A673 (cell line): ENCODE measurements at regions not wholly inside any gene's neighbourhood (a gene's known extent, or its start where the extent isn't known, plus 50 kb on each side); places are given as distances from the start of the nearest gene placed in this dataset.

Experiments used
- BruUV-seq: library from RNA; stranded (reverse); fragments of 400-500 nt; replicated peaks from 2 replicates; lab custom pipeline; 2021; lab: Mats Ljungman, UMichigan
- CTCF ChIA-PET: fragments of 300-600 bp; sonication (Branson Sonifier 250); formaldehyde crosslinking; loops from one replicate; lab custom pipeline; 2022; ENCODE audit warnings: antibody characterized with exemption; lab: Charles Lee
- POLR2A ChIA-PET: fragments of 300-600 bp; sonication (Branson Sonifier 250); formaldehyde crosslinking; loops from one replicate; lab custom pipeline; 2022; ENCODE audit warnings: antibody characterized with exemption; ENCODE audit not compliant: low non-redundant PET; lab: Charles Lee
- DNase-seq: peaks from one replicate; pipeline ENCODE4 v3.0.0-alpha.2; 2015; ENCODE audit warnings: low spot score
- H3K27ac ChIP-seq: fragments of 200-600 bp; sonication (generic); 2 replicates; pipeline ENCODE4 v1.5.1; 2016; ENCODE audit warnings: mixed run types, low read depth, mild to moderate bottlenecking, mixed read lengths, antibody characterized with exemption, low read length; ENCODE audit not compliant: poor library complexity, severe bottlenecking
- H3K27me3 ChIP-seq: fragments of 200-600 bp; sonication (generic); replicated peaks from 2 replicates; pipeline ENCODE4 v1.6.1; 2017; ENCODE audit warnings: mixed run types, low read depth, mild to moderate bottlenecking, mixed read lengths, antibody characterized with exemption, low read length; ENCODE audit not compliant: insufficient read depth, poor library complexity
- H3K36me3 ChIP-seq: fragments of 200-600 bp; sonication (generic); 2 replicates; pipeline ENCODE4 v1.6.1; 2016; ENCODE audit warnings: mixed run types, mild to moderate bottlenecking, mixed read lengths, antibody characterized with exemption, low read length; ENCODE audit not compliant: insufficient read depth, poor library complexity, severe bottlenecking
- H3K4me1 ChIP-seq: fragments of 200-600 bp; sonication (generic); 2 replicates; pipeline ENCODE4 v1.6.1; 2017; ENCODE audit warnings: mixed run types, mild to moderate bottlenecking, mixed read lengths, antibody characterized with exemption, low read length; ENCODE audit not compliant: insufficient read depth, poor library complexity, severe bottlenecking
- H3K4me3 ChIP-seq: fragments of 200-600 bp; sonication (generic); 2 replicates; pipeline ENCODE4 v1.5.1; 2016; ENCODE audit warnings: low read depth, mixed run types, mild to moderate bottlenecking, mixed read lengths, low read length; ENCODE audit not compliant: poor library complexity, severe bottlenecking
- H3K9me3 ChIP-seq: fragments of 200-600 bp; sonication (generic); 2 replicates; pipeline ENCODE4 v1.6.1; 2016; ENCODE audit warnings: mixed run types, low read depth, mild to moderate bottlenecking, mixed read lengths, antibody characterized with exemption, low read length; ENCODE audit not compliant: poor library complexity, severe bottlenecking
- EZH2 ChIP-seq: fragments of 200-600 bp; sonication (generic); IDR thresholded peaks from 2 replicates; pipeline ENCODE4 v1.6.1; 2017; ENCODE audit warnings: borderline replicate concordance, low read depth, mild to moderate bottlenecking, mixed read lengths, antibody characterized with exemption, low read length; ENCODE audit not compliant: poor library complexity, severe bottlenecking
- intact Hi-C: fragments of 100-400 bp; cut with micrococcal nuclease; formaldehyde crosslinking; loops from one replicate; pipeline ENCODE4 v1.10.0; 2022; ENCODE audit not compliant: unreplicated experiment
- TF ChIP-seq, protein P1 (sequence below): fragments of 300-800, 200-600 bp; sonication (generic); conservative IDR thresholded peaks from 2 replicates; pipeline ENCODE4 v1.5.1; 2017; ENCODE audit warnings: low read depth, mild to moderate bottlenecking, antibody characterized with exemption, low read length, moderate library complexity, mixed read lengths

DNA sequence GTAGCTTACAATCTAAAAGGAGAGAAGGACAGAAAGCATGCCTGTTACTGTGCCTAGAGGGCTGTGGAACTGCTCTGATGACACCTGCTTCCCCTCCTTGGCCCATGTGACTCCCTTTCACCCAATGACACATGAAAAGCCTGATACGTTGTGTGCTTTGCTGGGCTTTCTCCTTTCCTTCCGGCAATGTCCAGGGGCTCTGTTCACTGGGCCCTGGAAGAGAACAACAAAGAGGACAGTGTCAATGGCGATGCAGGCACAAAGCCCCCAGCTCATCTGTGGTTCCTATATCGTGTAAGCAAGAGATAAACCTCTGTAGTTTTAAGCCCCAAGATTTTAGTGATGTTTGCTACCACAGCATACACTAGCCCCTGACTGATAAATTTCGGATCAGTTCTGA is 306.1 kb downstream of the ABCC12 start:
- H3K36me3 ChIP-seq = no peaks in the 10 kb centered on the region
- ChIA-PET CTCF (no interaction called here), POLR2A (no interaction called here)
- no peak overlapping the region for H3K27ac ChIP-seq
- no peak overlapping the region for H3K4me3 ChIP-seq
- TF ChIP-seq, protein P1, sequence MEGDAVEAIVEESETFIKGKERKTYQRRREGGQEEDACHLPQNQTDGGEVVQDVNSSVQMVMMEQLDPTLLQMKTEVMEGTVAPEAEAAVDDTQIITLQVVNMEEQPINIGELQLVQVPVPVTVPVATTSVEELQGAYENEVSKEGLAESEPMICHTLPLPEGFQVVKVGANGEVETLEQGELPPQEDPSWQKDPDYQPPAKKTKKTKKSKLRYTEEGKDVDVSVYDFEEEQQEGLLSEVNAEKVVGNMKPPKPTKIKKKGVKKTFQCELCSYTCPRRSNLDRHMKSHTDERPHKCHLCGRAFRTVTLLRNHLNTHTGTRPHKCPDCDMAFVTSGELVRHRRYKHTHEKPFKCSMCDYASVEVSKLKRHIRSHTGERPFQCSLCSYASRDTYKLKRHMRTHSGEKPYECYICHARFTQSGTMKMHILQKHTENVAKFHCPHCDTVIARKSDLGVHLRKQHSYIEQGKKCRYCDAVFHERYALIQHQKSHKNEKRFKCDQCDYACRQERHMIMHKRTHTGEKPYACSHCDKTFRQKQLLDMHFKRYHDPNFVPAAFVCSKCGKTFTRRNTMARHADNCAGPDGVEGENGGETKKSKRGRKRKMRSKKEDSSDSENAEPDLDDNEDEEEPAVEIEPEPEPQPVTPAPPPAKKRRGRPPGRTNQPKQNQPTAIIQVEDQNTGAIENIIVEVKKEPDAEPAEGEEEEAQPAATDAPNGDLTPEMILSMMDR = no peak
- no peak for TF ChIP-seq EZH2
- no TSS peak for BruUV-seq
- no peaks in the 10 kb centered on the region for H3K9me3 ChIP-seq
- no peaks in the 10 kb centered on the region for H3K27me3 ChIP-seq
- H3K4me1 ChIP-seq = no peaks in the 10 kb centered on the region
- intact Hi-C loops = no loop called here
- no peak for DNase-seq

DNA sequence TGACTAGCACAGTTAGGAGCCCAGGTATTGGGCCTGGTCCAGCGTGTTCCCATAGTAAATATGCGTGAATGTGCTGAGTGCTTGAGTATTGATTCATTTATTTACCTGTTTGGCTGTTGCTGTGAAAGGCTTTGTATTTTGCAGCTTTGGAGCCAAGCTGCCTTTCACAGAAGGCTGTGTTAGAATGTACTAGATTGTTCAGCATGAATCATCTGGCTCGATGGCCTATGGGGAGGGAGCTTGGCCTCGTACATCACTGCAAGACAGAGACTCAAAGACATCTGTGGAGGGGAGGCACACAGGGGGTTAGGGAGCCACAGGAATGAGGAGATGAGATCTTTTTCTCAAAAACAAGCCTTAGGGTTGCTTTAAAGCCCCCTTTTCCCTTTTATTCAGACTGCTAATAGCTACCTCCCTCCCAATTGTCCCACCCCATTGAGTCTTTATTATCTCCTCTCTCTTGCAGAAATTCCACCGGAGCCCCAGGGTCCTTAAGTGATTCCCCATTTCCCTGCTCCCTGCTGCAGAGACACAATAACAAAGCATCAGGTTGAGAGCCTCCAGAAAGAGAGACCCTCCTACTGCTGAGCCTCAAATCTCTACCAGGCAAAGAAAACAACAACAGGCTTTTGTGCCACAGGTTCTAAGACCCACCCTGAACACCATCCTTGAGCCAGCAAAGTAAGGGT is 307.2 kb downstream of the ABCC12 start:
- Histone ChIP-seq H3K9me3 (no peaks in the 10 kb centered on the region), H3K36me3 (no peaks in the 10 kb centered on the region), H3K4me3 (no peak overlapping the region), H3K27me3 (no peaks in the 10 kb centered on the region), H3K27ac (no peak overlapping the region), H3K4me1 (no peaks in the 10 kb centered on the region)
- TF ChIP-seq EZH2 = no peak
- TF ChIP-seq, protein P1 = no peak
- intact Hi-C loops = no loop called here
- no peak for DNase-seq
- no TSS peak for BruUV-seq
- CTCF ChIA-PET = no interaction called here
- POLR2A ChIA-PET = no interaction called here

DNA sequence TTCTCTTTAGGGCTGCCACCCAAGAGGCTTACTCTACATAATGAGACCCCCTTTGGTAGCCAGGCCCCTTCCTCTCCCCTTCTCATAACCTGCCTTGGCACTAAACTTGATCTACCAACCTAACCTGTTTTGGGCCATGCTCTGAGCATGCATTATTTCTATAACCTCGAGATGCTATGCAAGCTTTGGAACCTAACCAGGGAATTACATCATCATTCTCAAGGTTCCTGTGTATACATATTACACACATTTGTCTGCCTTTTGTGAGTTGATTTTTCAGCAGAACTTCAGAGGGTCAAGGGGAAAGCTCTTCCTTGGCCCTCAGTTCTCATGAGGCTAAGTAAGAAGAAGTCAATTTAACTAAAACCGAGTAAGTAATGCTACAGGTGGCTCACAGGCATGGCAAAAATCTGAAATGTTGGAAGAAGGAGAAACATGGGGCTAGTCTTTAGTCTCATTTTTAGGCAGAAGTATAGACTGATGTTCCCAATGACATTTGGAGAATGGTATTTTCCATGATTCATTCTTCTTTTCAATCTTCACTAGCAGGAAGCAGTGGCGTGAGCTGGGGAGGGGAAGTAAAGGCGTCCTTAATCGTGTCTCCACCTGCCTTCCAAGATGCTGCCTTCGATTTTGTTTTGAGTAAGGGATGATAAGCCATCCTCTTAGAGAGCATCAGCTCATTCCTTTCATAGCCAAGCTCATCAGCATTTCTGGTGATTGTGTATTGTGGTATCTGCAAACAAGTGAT is 308.4 kb downstream of the ABCC12 start:
- no peak overlapping the region for H3K27ac ChIP-seq
- no peak for DNase-seq
- no peaks in the 10 kb centered on the region for H3K9me3 ChIP-seq
- ChIA-PET CTCF (no interaction called here), POLR2A (interaction anchor here (0.7 kb wide), 1 partner anchor 117 kb away, joined by 3 read pairs; no protein-coding TSS in a partner anchor)
- intact Hi-C loops = no loop called here
- H3K36me3 ChIP-seq = no peaks in the 10 kb centered on the region
- H3K4me1 ChIP-seq = no peaks in the 10 kb centered on the region
- BruUV-seq = no TSS peak
- no peak overlapping the region for H3K4me3 ChIP-seq
- TF ChIP-seq, protein P1 = no peak
- no peak for TF ChIP-seq EZH2
- H3K27me3 ChIP-seq = no peaks in the 10 kb centered on the region
